ENCODE measurements at regions not wholly inside any gene's neighbourhood (a gene's known extent, or its start where the extent isn't known, plus 50 kb on each side); places are given as distances from the start of the nearest gene placed in this dataset.

DNA sequence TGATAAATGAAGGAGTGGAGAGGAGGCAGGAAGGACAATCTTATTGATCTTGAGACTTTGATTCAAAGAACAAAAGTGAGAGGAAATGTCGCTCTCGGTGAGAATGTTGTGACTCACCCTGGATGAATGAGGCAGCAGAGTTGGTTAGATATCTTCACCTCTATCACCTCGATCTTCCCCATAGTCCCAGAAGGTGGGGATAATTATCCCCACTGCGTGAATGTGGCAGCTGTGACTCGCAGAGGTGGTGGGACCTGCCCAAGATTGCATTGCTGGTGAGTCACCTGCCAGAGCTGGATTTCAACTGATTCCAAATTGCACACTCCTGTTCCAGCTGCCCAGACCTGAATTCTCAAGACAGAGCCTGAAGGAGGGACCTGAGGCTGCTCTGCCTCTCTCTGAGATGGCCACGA, 105.0 kb downstream of the MATN1 start:
- DNase-seq = peak in 1 of 2 donors; percentile 15
- Histone ChIP-seq H3K4me1 (no peaks in the 10 kb centered on the region), H3K36me3 (no peaks in the 10 kb centered on the region), H3K4me3 (no peak overlapping the region), H3K9me3 (peaks cover 0 to 10% (median 2%) of the 10 kb centered on the region in 3 donors), H3K27ac (no peak overlapping the region), H3K27me3 (peaks cover 0 to 31% of the 10 kb centered on the region in 2 donors)
- TF ChIP-seq, protein P1, sequence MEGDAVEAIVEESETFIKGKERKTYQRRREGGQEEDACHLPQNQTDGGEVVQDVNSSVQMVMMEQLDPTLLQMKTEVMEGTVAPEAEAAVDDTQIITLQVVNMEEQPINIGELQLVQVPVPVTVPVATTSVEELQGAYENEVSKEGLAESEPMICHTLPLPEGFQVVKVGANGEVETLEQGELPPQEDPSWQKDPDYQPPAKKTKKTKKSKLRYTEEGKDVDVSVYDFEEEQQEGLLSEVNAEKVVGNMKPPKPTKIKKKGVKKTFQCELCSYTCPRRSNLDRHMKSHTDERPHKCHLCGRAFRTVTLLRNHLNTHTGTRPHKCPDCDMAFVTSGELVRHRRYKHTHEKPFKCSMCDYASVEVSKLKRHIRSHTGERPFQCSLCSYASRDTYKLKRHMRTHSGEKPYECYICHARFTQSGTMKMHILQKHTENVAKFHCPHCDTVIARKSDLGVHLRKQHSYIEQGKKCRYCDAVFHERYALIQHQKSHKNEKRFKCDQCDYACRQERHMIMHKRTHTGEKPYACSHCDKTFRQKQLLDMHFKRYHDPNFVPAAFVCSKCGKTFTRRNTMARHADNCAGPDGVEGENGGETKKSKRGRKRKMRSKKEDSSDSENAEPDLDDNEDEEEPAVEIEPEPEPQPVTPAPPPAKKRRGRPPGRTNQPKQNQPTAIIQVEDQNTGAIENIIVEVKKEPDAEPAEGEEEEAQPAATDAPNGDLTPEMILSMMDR (IDR thresholded peaks at IDR 0.05) = no peak
- intact Hi-C loops (cut with DNase I; ENCODE audit: low total_unique reads) = no loop called here

DNA sequence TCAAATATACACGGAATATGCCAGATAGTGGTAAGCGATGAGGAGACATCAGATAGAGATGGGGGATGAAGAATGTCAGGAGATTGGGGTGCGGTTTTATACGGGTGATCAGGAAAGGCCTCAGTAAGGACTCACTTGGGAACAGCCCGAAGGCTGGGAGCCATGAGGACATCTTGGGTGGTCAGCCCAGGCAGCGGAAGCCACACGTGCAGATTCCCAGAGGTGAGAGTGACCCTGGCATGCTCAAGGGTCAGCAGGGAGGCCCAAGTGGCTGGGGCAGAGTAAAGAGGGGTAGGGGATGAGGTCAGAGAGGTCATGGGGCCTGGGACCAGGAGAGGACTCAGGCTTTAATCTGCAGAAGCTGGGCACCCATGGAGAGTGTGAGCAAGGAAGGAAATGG, 106.6 kb downstream of the MATN1 start:
- H3K9me3 ChIP-seq = no peaks in the 10 kb centered on the region
- H3K4me1 ChIP-seq = no peaks in the 10 kb centered on the region
- peaks cover 0 to 31% of the 10 kb centered on the region in 2 donors for H3K27me3 ChIP-seq
- peak in 1 of 2 donors; percentile 43 for DNase-seq
- H3K36me3 ChIP-seq = no peaks in the 10 kb centered on the region
- TF ChIP-seq, protein P1 (IDR thresholded peaks at IDR 0.05) = no peak
- intact Hi-C loops (cut with DNase I; ENCODE audit: low total_unique reads) = no loop called here
- H3K4me3 ChIP-seq = no peak overlapping the region
- H3K27ac ChIP-seq = no peak overlapping the region

DNA sequence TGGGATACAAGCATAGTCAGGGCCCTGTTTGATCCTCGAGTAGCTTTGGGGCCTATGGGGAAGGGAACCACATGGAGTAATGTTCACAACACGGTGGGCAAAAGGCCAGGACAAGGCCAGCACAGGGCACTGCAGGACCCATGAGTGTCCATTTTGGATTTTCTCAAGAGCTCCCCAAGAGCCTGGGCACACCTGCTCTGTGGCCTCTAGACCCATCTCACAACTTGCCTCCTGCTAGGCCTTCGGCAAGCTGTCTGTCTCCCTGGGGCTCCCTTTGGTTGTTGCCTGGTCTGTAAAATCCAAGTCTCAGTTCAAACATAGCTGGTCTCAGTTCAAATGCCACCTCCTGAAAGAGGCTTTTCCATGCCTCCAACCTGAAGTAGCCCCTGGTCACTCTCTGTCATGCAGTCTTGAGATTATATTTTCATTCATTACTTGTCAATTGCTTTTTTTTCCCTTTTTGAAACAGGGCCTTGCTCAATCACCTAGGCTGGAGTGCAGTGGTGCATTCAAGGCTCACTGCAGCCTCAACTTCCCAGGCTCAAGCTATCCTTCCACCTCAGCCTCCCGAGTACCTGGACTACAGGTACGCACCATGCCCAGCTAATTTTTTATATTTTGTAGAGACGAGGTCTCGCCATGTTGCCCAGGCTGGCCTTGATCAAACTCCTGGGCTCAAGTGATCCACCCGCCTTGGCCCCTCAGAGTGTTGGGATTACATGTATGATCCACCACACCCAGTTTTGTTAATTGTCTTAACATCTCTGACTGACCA, 107.4 kb downstream of the MATN1 start:
- H3K4me3 ChIP-seq = no peak overlapping the region
- peak in 1 of 2 donors; percentile 23 for DNase-seq

DNA sequence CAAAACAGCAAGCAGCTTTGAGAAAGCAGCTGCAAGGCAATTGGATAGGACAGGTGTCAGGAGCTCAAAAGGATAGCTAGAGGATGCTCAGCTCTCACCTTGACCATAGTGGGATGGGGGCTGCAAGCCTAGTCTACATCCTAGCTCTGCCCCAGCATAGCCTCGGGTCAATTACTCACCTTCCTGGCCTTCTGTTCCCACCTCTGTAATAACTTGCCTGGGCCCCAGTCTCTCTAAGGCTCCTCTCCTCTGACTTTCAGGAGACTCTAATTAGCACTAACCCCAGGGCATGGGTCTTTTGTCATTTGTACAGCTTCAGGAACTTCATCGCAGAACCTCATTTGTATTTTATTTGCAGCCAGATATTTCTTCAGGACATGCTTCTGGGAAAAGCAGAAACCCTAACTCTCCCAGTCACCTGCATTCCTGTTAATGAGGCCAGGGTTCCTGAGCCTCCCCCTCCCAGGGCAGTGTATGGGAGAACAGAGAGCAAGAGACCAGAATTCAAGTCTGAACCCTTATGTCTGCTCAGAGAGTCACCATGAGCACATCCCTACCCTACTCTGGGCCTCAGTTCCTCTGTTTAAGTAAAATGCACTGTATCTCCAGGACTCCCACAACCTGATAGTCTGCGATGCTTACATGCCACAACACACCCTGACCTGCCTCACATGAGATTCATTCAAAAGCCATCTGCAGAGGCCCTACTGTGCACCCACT, 108.1 kb downstream of the MATN1 start:
- TF ChIP-seq, protein P1 (IDR thresholded peaks at IDR 0.05) = no peak
- intact Hi-C loops (cut with DNase I; ENCODE audit: low total_unique reads) = no loop called here
- Histone ChIP-seq H3K4me3 (no peak overlapping the region), H3K27me3 (peaks cover 0 to 25% of the 10 kb centered on the region in 2 donors), H3K36me3 (no peaks in the 10 kb centered on the region), H3K4me1 (no peaks in the 10 kb centered on the region), H3K27ac (no peak overlapping the region), H3K9me3 (no peaks in the 10 kb centered on the region)
- DNase-seq = peak in 1 of 2 donors; percentile 3

More for the DNA sequence above, 107.4 kb downstream of the MATN1 start:
- TF ChIP-seq, protein P1 (IDR thresholded peaks at IDR 0.05) = no peak
- intact Hi-C loops (cut with DNase I; ENCODE audit: low total_unique reads) = no loop called here
- Histone ChIP-seq H3K36me3 (no peaks in the 10 kb centered on the region), H3K27ac (no peak overlapping the region), H3K9me3 (no peaks in the 10 kb centered on the region), H3K4me1 (no peaks in the 10 kb centered on the region), H3K27me3 (peaks cover 0 to 30% of the 10 kb centered on the region in 2 donors)

DNA sequence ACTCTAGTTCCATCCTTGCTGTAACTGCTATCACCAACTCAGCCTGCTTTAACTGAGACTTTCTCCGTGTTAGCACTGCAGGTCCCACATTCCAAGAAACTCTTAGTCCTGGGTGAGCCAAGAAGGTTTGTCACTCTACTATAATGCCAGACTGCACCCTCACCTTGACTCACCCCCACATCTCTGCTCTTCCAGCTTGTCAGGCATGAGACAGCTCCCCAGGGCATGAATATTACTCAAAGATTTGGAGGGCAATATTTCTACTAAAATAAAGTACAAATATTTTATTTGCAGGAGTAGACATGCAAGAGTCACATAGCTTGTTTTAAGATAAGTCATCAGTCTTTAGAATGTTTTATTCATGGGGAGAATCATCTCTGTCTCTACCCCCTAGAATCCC, 110.2 kb downstream of the MATN1 start:
- no peaks in the 10 kb centered on the region for H3K9me3 ChIP-seq
- peaks cover 0 to 25% of the 10 kb centered on the region in 2 donors for H3K27me3 ChIP-seq
- no peaks in the 10 kb centered on the region for H3K4me1 ChIP-seq
- intact Hi-C loops (cut with DNase I; ENCODE audit: low total_unique reads) = no loop called here
- no peak overlapping the region for H3K4me3 ChIP-seq
- TF ChIP-seq, protein P1 (IDR thresholded peaks at IDR 0.05) = no peak
- peak in 1 of 2 donors; percentile 3 for DNase-seq
- no peaks in the 10 kb centered on the region for H3K36me3 ChIP-seq
- no peak overlapping the region for H3K27ac ChIP-seq

All from tibial artery (tissue), 4 donors.